GM21367 (cell line): ENCODE measurements at regions not wholly inside any gene's neighbourhood (a gene's known extent, or its start where the extent isn't known, plus 50 kb on each side); places are given as distances from the start of the nearest gene placed in this dataset.
"Not testable (repeated sequence)": the region's sequence is repeated elsewhere in the genome, so short reads cannot be mapped to it uniquely, and the experiment has no call there.

Experiments used
- ATAC-seq: cut with Tn5 transposase; IDR thresholded peaks from one replicate; pipeline ENCODE4 v1.9.1; 2021; ENCODE audit not compliant: unreplicated experiment

- ATAC-seq: no peak
Observed at GRCh38 chr3:162601101-162601670, 1104.6 kb downstream of the OTOL1 start.

- no peak for ATAC-seq
Observed at GRCh38 chr3:162602619-162603018, 1106.0 kb downstream of the OTOL1 start.

GRCh38 chr3:162605651-162606204 lies 1109.1 kb downstream of the OTOL1 start:
- no peak for ATAC-seq

GRCh38 chr3:162610261-162610660 lies 1113.7 kb downstream of the OTOL1 start:
- no peak for ATAC-seq

GRCh38 chr3:162612991-162613390 lies 1116.4 kb downstream of the OTOL1 start:
- no peak for ATAC-seq

- ATAC-seq: no peak
Observed at GRCh38 chr3:162626172-162626571, 1129.6 kb downstream of the OTOL1 start.

GRCh38 chr3:162628531-162628930 lies 1131.9 kb downstream of the OTOL1 start:
- ATAC-seq: no peak

- ATAC-seq: no peak
Observed at GRCh38 chr3:162629372-162629771, 1132.8 kb downstream of the OTOL1 start.

GRCh38 chr3:162632672-162633071 lies 1136.1 kb downstream of the OTOL1 start:
- ATAC-seq: no peak

GRCh38 chr3:162640208-162640607 lies 1143.6 kb downstream of the OTOL1 start:
- not testable (repeated sequence) for ATAC-seq

GRCh38 chr3:162641317-162641716 lies 1144.7 kb downstream of the OTOL1 start:
- ATAC-seq: no peak

GRCh38 chr3:162641907-162642306 lies 1145.3 kb downstream of the OTOL1 start:
- no peak for ATAC-seq

- ATAC-seq: no peak
Observed at GRCh38 chr3:162643245-162643644, 1146.6 kb downstream of the OTOL1 start.

GRCh38 chr3:162647321-162647720 lies 1150.7 kb downstream of the OTOL1 start:
- ATAC-seq: no peak

- no peak for ATAC-seq
Observed at GRCh38 chr3:162658003-162658402, 1161.4 kb downstream of the OTOL1 start.

- no peak for ATAC-seq
Observed at GRCh38 chr3:162665684-162666391, 1169.2 kb downstream of the OTOL1 start.

GRCh38 chr3:162666835-162667234 lies 1170.2 kb downstream of the OTOL1 start:
- no peak for ATAC-seq

GRCh38 chr3:162670181-162670580 lies 1173.6 kb downstream of the OTOL1 start:
- ATAC-seq: no peak

GRCh38 chr3:162677475-162677874 lies 1180.9 kb downstream of the OTOL1 start:
- no peak for ATAC-seq

GRCh38 chr3:162678941-162679340 lies 1182.3 kb downstream of the OTOL1 start:
- no peak for ATAC-seq

GRCh38 chr3:162684260-162684659 lies 1187.7 kb downstream of the OTOL1 start:
- no peak for ATAC-seq

GRCh38 chr3:162699291-162699690 lies 1202.7 kb downstream of the OTOL1 start:
- no peak for ATAC-seq

- no peak for ATAC-seq
Observed at GRCh38 chr3:162701211-162701610, 1204.6 kb downstream of the OTOL1 start.
